GM21423 (cell line): ENCODE measurements at regions not wholly inside any gene's neighbourhood (a gene's known extent, or its start where the extent isn't known, plus 50 kb on each side); places are given as distances from the start of the nearest gene placed in this dataset.

Experiments
- ATAC-seq: cut with Tn5 transposase; IDR thresholded peaks from one replicate; pipeline ENCODE4 v1.9.1; 2021; ENCODE audit warnings: mild to moderate bottlenecking, moderate library complexity; ENCODE audit not compliant: unreplicated experiment

DNA sequence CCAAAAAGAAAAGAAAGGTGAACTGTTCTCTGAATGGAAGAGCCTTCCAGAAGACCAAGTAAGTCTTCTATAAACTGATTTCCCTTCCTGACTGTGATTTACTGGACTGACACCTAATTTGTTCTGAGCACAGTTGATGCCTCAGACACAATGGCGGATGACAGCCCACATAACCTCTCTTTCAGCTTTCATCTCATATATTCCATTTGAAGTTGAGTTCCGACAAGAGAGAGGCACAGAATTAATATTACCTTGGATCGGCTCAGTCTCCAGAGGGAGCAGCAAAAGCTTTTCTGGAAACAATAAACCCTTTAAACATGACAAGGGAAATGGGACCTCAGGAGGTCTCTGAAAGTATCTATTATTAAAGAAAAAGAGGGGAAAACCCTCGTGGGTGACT is 638.7 kb upstream of the SETBP1 start:
- no peak for ATAC-seq

DNA sequence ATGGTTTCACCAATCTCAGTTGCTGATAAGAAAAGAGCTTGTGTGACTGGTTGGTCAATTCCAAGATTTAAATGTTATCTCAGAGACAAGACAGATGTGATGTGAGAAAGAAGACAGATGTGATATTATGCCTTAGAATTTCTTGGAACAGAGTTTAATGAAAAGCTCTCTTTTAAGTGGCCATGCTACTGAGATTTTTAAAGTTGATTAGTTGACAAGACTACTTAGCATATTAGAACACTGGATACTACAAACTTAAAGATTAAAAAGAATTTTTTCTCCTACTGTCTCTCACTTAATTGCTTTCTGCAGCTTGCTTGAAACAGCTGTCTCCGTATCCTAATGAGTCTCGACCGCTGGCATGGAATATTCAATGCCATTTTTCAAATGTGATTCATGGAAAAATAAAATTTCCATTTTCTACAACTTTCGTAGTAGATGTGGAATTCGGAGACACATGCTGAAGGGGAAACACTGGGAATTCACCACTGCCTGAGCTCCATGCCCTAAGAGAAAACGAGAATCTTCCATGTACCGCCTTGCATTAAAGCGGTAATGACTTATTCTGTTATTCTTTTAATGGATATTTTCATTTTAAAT is 634.2 kb upstream of the SETBP1 start:
- ATAC-seq, result no peak

DNA sequence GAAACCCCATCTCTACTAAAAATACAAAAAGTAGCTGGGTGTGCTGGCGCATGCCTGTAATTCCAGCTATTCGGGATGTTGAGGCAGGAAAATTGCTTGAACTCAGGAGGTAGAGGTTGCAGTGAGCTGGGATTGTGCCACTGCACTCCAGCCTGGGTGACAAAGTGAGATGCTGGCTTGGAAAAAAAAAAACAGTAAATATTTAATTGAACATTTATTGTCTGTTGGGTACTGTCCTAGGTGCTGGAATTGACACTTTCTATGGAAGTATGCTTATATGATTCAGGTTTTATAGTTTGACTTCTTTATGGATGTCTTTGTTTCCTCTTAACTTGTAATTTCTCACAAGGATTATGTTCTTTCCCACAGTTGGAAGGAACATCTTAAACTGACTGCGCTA is 633.1 kb upstream of the SETBP1 start:
- ATAC-seq, result no peak

DNA sequence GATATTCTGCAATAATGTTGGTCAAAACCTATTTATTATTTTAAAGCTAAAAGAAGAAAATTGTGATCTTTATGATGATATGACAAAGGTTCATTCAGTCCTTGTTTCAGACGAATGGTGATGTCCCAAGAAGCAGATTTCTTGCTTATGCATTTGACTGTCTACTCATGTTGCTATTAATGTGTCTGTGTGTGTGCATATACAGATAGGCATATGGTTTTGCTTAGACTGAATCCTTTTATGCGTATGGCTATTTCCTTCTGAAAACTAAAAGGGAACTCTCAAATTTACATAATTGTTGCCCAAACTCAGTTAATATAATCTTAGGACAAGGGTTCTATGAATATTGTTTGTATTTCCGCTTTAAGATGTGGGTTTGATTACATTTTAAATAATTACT is 632.3 kb upstream of the SETBP1 start:
- no peak for ATAC-seq

DNA sequence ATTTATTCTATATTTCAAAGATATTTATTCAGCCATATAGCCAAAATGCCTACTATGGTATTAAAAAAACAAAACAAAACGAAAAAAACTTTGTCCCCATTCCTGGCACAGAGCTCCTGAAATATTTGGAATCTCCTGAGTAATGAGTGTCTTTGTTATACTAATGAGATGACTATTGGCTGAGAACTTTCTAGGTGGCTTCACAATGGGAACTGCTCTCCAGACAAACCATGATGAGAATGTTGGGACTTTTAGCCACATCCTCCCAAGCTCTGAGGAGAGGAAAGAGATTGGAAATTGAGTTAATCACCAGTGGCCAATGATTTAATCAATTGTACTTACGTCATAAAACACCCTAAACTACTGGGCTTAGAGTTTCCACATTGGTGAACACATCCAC is 631.8 kb upstream of the SETBP1 start:
- ATAC-seq, result no peak

GRCh38 chr18:44051026-44051425 is 629.7 kb upstream of the SETBP1 start:
- ATAC-seq, result no peak

- no peak for ATAC-seq
Measured at GRCh38 chr18:44054514-44054913, 626.2 kb upstream of the SETBP1 start.

DNA sequence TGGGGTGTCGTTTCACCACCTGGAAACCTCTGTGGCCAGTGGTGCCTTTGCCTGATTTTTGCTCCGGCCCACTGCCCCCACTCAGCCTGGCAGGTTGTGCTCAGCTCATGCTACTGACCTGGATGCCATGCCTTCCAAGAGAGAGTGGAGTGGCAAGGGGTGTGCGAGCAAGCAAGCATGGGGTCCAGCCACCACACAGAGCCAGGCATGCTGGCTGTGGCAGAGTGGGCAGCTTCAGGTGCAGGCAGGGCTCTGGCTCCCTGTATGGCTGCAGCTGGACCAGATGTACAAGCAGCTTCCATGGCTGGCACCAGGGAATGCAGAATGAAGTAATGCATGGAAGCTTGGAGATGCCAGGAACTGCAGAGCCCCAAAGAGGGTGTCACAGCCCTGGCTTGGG is 620.5 kb upstream of the SETBP1 start:
- ATAC-seq, result no peak

DNA sequence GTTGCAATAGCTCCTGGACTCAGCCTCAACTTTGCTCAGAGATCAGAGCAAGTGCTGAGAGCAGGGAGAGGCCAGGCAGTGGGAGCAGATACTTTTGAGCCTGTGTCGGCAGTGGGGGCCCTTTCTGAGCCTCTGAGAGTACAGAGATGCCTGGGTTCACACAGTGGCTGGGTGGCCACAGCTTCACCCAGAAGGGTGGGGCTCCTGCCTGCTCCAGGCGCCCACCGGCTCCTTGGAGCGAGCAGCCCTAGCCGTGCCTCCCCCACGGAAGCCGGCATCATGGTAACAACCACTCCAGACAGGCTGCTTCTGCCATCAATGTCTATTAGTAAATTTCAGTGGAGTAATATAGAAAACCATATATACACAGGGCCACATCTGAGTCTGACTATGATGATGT is 619.2 kb upstream of the SETBP1 start:
- ATAC-seq, result no peak

GRCh38 chr18:44062345-44062744 is 618.3 kb upstream of the SETBP1 start:
- no peak for ATAC-seq

- no peak for ATAC-seq
Measured at GRCh38 chr18:44065206-44065605, 615.5 kb upstream of the SETBP1 start.

GRCh38 chr18:44066541-44066940 is 614.1 kb upstream of the SETBP1 start:
- ATAC-seq, result no peak

- no peak for ATAC-seq
Measured at GRCh38 chr18:44067186-44067585, 613.5 kb upstream of the SETBP1 start.

DNA sequence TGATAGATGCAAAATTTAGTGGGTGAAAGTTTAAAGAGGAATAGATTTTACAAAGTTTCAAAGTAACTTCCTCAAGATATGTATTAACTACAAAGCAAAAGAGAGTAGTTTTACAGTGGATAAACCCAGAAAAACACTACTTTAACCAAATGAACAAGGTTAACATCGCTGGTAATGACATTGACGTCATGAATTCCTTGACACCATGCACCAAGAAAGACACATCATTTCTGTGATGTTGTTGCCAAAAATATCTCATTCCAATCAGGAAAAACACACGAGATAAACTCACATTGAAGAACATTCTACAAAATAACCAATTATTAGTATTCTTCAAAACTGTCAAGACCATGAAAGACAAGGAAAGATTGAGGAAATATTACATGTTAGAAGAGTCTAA is 605.6 kb upstream of the SETBP1 start:
- ATAC-seq, result no peak

GRCh38 chr18:44079606-44080005 is 601.1 kb upstream of the SETBP1 start:
- no peak for ATAC-seq

- no peak for ATAC-seq
Measured at GRCh38 chr18:44080054-44080453, 600.6 kb upstream of the SETBP1 start.

- no peak for ATAC-seq
Measured at GRCh38 chr18:44089732-44090131, 591.0 kb upstream of the SETBP1 start.

DNA sequence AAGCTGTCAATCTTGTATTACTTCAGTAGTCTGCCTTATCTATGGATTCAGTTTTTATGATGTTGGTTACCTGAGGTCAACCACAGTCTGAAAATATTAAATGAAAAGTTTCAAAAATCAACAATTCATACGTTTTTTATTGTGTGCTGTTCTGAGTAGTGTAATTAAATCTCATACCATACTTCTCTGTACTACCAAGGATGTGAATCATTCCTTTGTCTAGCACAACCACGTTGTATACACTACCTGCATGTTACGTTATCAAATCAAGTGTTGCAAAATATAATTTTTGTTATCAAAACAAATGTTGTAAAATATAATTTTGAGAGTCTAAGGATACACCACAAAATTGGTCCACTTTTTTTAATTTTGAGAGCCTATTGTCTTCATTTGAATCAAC is 590.2 kb upstream of the SETBP1 start:
- no peak for ATAC-seq

DNA sequence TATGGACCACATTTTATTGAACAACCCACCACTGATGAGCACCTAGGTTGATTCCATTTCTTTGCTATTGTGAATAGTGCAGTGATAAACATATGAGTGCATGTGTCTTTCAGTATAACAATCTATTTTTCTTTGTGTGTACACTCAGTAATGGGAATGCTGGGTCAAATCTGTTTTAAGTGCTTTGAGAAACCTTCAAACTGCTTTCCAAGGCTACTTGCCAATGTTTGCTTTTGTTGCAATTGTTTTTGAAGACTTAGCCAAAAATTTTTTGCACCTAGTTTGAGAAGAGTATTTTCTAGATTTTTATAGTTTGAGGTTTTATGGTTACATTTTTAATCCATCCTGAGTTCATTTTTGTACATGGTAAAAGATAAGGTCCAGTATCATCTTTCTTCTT is 587.4 kb upstream of the SETBP1 start:
- ATAC-seq, result no peak

GRCh38 chr18:44096016-44096415 is 584.7 kb upstream of the SETBP1 start:
- no peak for ATAC-seq

DNA sequence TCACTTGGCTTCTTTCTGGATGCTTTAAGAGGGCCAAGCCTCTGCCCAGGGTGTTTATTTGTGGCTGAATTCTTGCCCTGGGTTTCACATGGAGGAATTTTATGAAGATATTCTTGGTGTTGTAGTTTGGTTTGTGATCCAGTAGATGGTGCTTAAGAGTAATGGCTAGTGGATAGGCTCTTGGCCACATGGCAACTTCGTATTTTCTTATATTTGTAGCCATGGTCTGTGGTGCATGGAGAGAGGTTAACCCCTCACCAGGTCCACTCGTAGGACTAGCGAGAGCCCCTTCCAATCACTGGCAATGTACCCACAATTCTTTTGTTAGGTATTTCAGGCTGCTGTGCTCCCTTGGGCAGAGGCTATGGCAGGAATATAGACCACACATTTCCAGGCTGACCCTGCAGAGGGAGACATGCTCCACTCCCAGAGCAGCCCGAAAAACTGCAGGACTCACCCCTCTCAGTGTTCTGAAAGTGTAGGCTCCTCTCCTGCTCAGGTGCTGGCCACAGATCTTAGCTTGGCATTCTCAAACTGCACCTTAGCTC is 582.1 kb upstream of the SETBP1 start:
- no peak for ATAC-seq

DNA sequence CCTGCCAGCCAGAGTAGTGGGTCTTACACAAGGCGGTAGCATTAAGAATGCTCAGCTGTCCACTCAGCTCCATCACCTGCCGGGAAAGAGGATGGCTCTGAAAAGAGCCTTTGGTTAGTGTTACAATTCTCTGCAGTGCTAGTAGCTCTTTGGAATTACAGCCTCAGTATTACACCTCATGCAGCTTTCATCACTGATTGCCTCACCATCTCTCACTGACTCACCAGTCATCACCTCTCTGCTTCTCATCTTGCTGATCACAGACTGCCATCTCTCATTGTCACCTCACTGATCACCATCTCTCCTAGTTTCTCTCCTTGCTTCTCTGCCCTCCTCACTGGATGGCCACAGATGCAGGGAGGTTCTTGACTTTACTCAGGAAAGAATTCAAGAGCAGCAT is 573.5 kb upstream of the SETBP1 start:
- ATAC-seq, result no peak

DNA sequence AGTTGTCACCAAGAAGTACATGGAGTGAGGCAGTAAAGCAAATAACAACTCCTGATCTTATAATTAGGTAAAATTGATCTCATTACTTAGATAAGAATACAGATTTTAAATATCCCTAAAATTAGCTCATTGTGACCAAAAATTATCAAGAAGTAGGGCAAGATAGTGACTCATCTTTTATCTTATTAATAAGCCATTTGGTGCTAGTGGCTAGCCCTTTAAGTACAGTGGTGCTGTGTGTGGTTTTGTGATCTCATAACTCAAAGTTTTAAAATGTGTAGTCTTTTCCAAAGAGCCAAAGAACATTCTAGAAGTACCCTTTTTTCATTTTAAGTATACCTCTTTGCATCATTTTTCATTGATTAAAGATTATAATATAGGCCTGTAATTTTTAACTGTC is 569.4 kb upstream of the SETBP1 start:
- ATAC-seq, result no peak
